Activated CD4-positive, alpha-beta memory T cell treated with anti-CD3 and anti-CD28 coated beads for 36 hours (primary cell): ENCODE measurements at regions not wholly inside any gene's neighbourhood (a gene's known extent, or its start where the extent isn't known, plus 50 kb on each side); places are given as distances from the start of the nearest gene placed in this dataset.

Source experiments
- CTCF ChIA-PET: fragments of 350-600 bp; sonication (Branson Sonifier 250); formaldehyde crosslinking; loops from one replicate; lab custom pipeline; 2021; ENCODE audit warnings: antibody characterized with exemption, inconsistent platforms; lab: Charles Lee
- POLR2A ChIA-PET: fragments of 350-600 bp; sonication (Branson Sonifier 250); formaldehyde crosslinking; loops from one replicate; lab custom pipeline; 2021; ENCODE audit warnings: antibody characterized with exemption; lab: Charles Lee
- DNase-seq: peaks from one replicate; pipeline ENCODE4 v3.0.0-alpha.2; 2020
- H3K27ac Mint-ChIP-seq: one replicate; pipeline ENCODE4 v1.8.0; 2021; ENCODE audit warnings: mixed read lengths
- H3K27me3 Mint-ChIP-seq: one replicate; pipeline ENCODE4 v1.8.0; 2021; ENCODE audit warnings: mixed read lengths
- H3K36me3 Mint-ChIP-seq: one replicate; pipeline ENCODE4 v1.8.0; 2021; ENCODE audit warnings: mixed read lengths
- H3K4me1 Mint-ChIP-seq: one replicate; pipeline ENCODE4 v1.8.0; 2021; ENCODE audit warnings: low read depth, mixed read lengths
- H3K4me3 Mint-ChIP-seq: one replicate; pipeline ENCODE4 v1.8.0; 2021; ENCODE audit warnings: mild to moderate bottlenecking, mixed read lengths
- H3K9me3 Mint-ChIP-seq: one replicate; pipeline ENCODE4 v1.8.0; 2021; ENCODE audit warnings: mixed read lengths
- intact Hi-C: fragments of 100-400 bp; cut with micrococcal nuclease; formaldehyde crosslinking; loops from one replicate; pipeline ENCODE4 v1.15.1; 2023

DNA sequence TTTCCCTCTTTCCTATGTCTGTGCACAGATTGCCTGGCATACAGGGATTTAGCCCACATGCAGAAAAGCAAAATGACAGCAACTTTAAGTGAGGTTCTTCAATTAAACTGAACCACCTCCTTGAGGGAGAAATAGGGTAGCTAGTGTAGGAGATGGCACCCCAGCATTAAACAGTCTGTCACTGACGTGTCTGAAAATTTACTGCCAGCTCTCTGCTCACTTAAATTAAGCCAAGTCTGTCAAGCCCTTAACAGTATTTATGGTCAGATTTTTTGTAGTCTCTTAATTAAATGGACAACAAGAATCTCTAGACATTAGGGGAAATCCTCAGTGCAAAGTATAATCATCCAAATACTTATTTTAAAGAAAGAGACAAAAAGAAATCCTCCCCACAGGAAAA is 696.5 kb upstream of the PTBP2 start:
- no peak overlapping the region for H3K27ac Mint-ChIP-seq
- H3K9me3 Mint-ChIP-seq, result peaks cover 2% of the 10 kb centered on the region
- intact Hi-C loops, result no loop called here
- no peaks in the 10 kb centered on the region for H3K27me3 Mint-ChIP-seq
- no peak overlapping the region for H3K4me3 Mint-ChIP-seq
- H3K36me3 Mint-ChIP-seq, result no peaks in the 10 kb centered on the region
- no peak for DNase-seq
- POLR2A ChIA-PET, result no interaction called here
- no peaks in the 10 kb centered on the region for H3K4me1 Mint-ChIP-seq
- CTCF ChIA-PET, result no interaction called here

GRCh38 chr1:96028071-96028470 is 693.5 kb upstream of the PTBP2 start:
- DNase-seq, result no peak
- Mint-ChIP-seq H3K4me1 (no peaks in the 10 kb centered on the region), H3K4me3 (no peak overlapping the region), H3K36me3 (no peaks in the 10 kb centered on the region), H3K27ac (no peak overlapping the region), H3K27me3 (no peaks in the 10 kb centered on the region), H3K9me3 (peaks cover 2% of the 10 kb centered on the region)
- CTCF ChIA-PET, result no interaction called here
- intact Hi-C loops, result no loop called here
- POLR2A ChIA-PET, result no interaction called here

DNA sequence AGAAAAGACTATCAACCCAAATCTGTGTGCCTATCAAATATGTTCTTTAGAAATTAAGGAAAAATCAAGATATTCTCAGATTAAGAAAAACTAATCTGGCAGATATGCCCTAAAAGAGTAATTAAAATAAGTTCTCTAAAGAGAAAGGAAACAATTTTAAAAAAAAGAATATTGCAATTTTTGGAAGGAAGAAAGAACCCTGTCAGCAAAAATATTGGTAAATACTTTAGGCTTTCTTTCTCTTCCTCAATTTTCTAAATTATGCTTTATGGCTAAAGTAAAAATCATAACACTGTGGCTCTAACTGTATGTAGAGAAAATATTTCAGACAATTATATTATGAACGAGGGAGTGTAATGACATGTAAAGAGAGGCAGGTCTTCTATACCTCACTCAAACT is 691.3 kb upstream of the PTBP2 start:
- no peak for DNase-seq
- H3K36me3 Mint-ChIP-seq, result no peaks in the 10 kb centered on the region
- H3K4me1 Mint-ChIP-seq, result no peaks in the 10 kb centered on the region
- H3K9me3 Mint-ChIP-seq, result peaks cover 2% of the 10 kb centered on the region
- H3K4me3 Mint-ChIP-seq, result no peak overlapping the region
- no peaks in the 10 kb centered on the region for H3K27me3 Mint-ChIP-seq
- intact Hi-C loops, result no loop called here
- H3K27ac Mint-ChIP-seq, result no peak overlapping the region
- CTCF ChIA-PET, result no interaction called here
- POLR2A ChIA-PET, result no interaction called here

DNA sequence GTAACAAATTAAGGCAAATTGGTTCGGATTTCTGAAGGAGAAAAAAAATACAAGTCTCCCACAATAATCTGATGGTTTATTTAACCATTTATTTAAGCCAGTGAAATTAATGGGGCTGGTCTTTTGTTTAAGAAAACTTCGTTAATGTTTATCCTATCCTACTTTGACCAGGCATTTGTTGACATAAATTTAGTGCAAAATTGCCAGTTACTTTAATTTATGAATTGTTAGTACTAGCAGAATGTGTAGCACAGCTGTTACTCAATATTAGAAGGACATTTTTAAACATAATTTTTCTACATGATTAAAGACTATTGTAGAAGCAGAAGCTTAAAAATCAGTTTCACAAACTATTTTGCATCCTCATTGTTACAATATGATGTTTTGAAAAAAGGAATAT is 687.6 kb upstream of the PTBP2 start:
- Mint-ChIP-seq H3K4me3 (no peak overlapping the region), H3K36me3 (no peaks in the 10 kb centered on the region), H3K27me3 (no peaks in the 10 kb centered on the region), H3K4me1 (no peaks in the 10 kb centered on the region), H3K9me3 (peaks cover 4% of the 10 kb centered on the region), H3K27ac (no peak overlapping the region)
- ChIA-PET CTCF (no interaction called here), POLR2A (no interaction called here)
- intact Hi-C loops, result no loop called here
- DNase-seq, result no peak

DNA sequence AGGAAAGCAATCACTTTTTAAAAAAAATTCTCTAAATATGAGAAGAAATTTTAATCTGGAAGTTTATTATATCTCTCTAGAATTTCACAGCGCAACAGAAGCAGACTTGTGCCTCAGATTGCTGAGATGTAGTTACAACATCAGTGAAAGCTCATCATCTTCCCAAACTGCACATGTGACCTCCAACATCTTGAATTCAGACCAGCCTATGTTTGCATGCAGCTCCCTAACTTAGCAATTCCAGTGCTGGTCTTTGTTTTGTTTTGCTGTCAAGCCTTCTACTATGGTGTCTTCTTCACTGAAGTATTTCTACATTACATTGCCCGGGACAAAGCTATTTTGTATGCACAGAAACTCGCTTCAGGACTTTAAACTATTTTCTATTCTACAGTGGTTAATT is 684.8 kb upstream of the PTBP2 start:
- CTCF ChIA-PET, result no interaction called here
- DNase-seq, result no peak
- POLR2A ChIA-PET, result no interaction called here
- no peaks in the 10 kb centered on the region for H3K36me3 Mint-ChIP-seq
- H3K4me1 Mint-ChIP-seq, result no peaks in the 10 kb centered on the region
- H3K27me3 Mint-ChIP-seq, result no peaks in the 10 kb centered on the region
- no peak overlapping the region for H3K4me3 Mint-ChIP-seq
- H3K27ac Mint-ChIP-seq, result no peak overlapping the region
- intact Hi-C loops, result no loop called here
- H3K9me3 Mint-ChIP-seq, result peaks cover 2% of the 10 kb centered on the region

GRCh38 chr1:96038636-96039035 is 682.9 kb upstream of the PTBP2 start:
- POLR2A ChIA-PET, result no interaction called here
- intact Hi-C loops, result no loop called here
- H3K9me3 Mint-ChIP-seq, result peaks cover 2% of the 10 kb centered on the region
- H3K27me3 Mint-ChIP-seq, result no peaks in the 10 kb centered on the region
- no peaks in the 10 kb centered on the region for H3K36me3 Mint-ChIP-seq
- no peak overlapping the region for H3K27ac Mint-ChIP-seq
- CTCF ChIA-PET, result no interaction called here
- H3K4me1 Mint-ChIP-seq, result no peaks in the 10 kb centered on the region
- no peak for DNase-seq
- H3K4me3 Mint-ChIP-seq, result no peak overlapping the region

GRCh38 chr1:96039910-96040309 is 681.7 kb upstream of the PTBP2 start:
- Mint-ChIP-seq H3K27ac (no peak overlapping the region), H3K36me3 (no peaks in the 10 kb centered on the region), H3K9me3 (peaks cover 2% of the 10 kb centered on the region), H3K27me3 (no peaks in the 10 kb centered on the region), H3K4me3 (no peak overlapping the region), H3K4me1 (no peaks in the 10 kb centered on the region)
- intact Hi-C loops, result no loop called here
- POLR2A ChIA-PET, result no interaction called here
- CTCF ChIA-PET, result no interaction called here
- no peak for DNase-seq

DNA sequence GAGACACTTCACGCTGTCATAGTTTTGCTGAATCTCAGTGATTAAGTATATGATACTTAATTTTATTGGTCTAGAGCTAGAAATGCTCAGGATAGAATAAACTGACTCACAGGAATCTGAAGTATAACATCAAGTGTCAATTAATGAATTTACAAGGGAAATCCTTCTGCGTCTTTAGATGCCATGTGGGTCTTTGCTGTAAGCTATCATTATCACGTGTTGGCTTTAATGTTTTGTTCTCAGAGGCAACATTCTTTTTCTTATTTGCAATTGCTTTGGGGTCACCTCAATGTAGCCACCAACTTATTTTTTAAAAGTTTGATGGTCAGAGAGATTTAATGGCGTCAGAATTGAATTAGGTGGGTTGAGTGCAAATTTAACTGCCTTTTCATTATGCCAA is 680.1 kb upstream of the PTBP2 start:
- no peaks in the 10 kb centered on the region for H3K27me3 Mint-ChIP-seq
- POLR2A ChIA-PET, result no interaction called here
- no peak for DNase-seq
- intact Hi-C loops, result no loop called here
- H3K36me3 Mint-ChIP-seq, result no peaks in the 10 kb centered on the region
- no peak overlapping the region for H3K27ac Mint-ChIP-seq
- CTCF ChIA-PET, result no interaction called here
- no peak overlapping the region for H3K4me3 Mint-ChIP-seq
- peaks cover 4% of the 10 kb centered on the region for H3K9me3 Mint-ChIP-seq
- H3K4me1 Mint-ChIP-seq, result no peaks in the 10 kb centered on the region

DNA sequence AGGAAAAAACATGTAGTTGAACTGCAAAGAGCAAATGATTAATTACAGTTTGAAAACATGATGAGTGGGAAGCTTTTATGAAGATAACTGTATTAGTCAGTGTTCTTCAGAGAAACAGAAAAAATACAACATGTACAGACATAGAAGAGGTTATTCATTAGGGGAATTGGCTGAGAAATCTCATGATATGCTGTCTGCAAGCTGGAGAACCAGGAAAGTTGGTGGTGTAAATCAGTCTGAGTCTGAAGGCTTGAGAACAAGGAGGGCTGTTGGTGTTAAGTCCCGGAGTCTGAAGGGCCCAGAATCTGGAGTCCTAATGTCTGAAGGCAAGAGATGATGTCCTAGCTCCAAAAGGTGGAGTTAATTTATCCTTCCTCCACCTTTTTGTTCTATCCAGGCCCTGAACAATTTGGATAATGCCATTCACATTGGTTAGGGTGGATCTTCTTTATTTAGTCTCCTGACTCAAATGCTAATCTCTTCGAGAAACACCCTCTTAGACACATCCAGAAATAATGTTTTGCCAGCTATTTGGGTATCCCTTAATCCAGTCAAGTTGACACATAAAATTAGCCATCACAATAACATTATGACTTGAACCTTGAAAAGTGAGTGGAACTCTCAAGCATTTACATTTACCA is 672.9 kb upstream of the PTBP2 start:
- Mint-ChIP-seq H3K4me3 (no peak overlapping the region), H3K27me3 (no peaks in the 10 kb centered on the region), H3K36me3 (no peaks in the 10 kb centered on the region), H3K9me3 (peaks cover 11% of the 10 kb centered on the region), H3K27ac (no peak overlapping the region), H3K4me1 (no peaks in the 10 kb centered on the region)
- ChIA-PET CTCF (no interaction called here), POLR2A (no interaction called here)
- intact Hi-C loops, result no loop called here
- DNase-seq, result no peak

GRCh38 chr1:96049759-96050409 is 671.7 kb upstream of the PTBP2 start:
- ChIA-PET POLR2A (no interaction called here), CTCF (no interaction called here)
- H3K9me3 Mint-ChIP-seq, result peaks cover 11% of the 10 kb centered on the region
- no peak overlapping the region for H3K4me3 Mint-ChIP-seq
- DNase-seq, result no peak
- no peaks in the 10 kb centered on the region for H3K27me3 Mint-ChIP-seq
- H3K27ac Mint-ChIP-seq, result no peak overlapping the region
- intact Hi-C loops, result no loop called here
- H3K4me1 Mint-ChIP-seq, result no peaks in the 10 kb centered on the region
- no peaks in the 10 kb centered on the region for H3K36me3 Mint-ChIP-seq

GRCh38 chr1:96059276-96059675 is 662.3 kb upstream of the PTBP2 start:
- ChIA-PET CTCF (no interaction called here), POLR2A (no interaction called here)
- Mint-ChIP-seq H3K36me3 (peaks cover 2% of the 10 kb centered on the region), H3K4me1 (no peaks in the 10 kb centered on the region), H3K9me3 (peaks cover 9% of the 10 kb centered on the region), H3K27ac (no peak overlapping the region), H3K4me3 (no peak overlapping the region), H3K27me3 (no peaks in the 10 kb centered on the region)
- intact Hi-C loops, result no loop called here
- no peak for DNase-seq

DNA sequence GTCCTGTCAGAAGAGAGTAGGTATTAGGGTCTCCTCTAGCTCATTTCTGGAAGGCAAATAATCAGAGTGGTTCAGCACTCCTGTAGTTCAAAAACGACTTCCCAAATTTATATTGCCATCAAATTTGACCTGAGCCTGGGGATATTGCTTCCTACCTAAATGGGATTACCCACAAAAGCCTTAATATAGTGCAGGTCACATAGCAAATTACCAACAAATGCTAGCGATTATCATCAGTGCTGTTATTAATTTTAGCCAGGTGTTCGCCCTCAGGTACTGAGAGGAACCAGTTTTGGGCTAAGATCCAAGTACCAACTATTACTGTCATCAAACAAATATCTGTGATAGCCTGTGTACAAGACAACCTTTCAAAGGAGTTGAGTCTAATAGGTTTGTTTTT is 661.8 kb upstream of the PTBP2 start:
- CTCF ChIA-PET, result no interaction called here
- Mint-ChIP-seq H3K27me3 (no peaks in the 10 kb centered on the region), H3K9me3 (peaks cover 9% of the 10 kb centered on the region), H3K4me3 (no peak overlapping the region), H3K36me3 (peaks cover 2% of the 10 kb centered on the region), H3K27ac (no peak overlapping the region), H3K4me1 (no peaks in the 10 kb centered on the region)
- DNase-seq, result no peak
- POLR2A ChIA-PET, result no interaction called here
- intact Hi-C loops, result no loop called here

GRCh38 chr1:96060621-96061020 is 661.0 kb upstream of the PTBP2 start:
- no peak for DNase-seq
- intact Hi-C loops, result no loop called here
- H3K4me1 Mint-ChIP-seq, result no peaks in the 10 kb centered on the region
- H3K9me3 Mint-ChIP-seq, result peaks cover 9% of the 10 kb centered on the region
- H3K27ac Mint-ChIP-seq, result no peak overlapping the region
- H3K4me3 Mint-ChIP-seq, result no peak overlapping the region
- ChIA-PET POLR2A (no interaction called here), CTCF (no interaction called here)
- peaks cover 2% of the 10 kb centered on the region for H3K36me3 Mint-ChIP-seq
- H3K27me3 Mint-ChIP-seq, result no peaks in the 10 kb centered on the region
